CD14-positive monocyte (primary cell): ENCODE measurements at regions not wholly inside any gene's neighbourhood (a gene's known extent, or its start where the extent isn't known, plus 50 kb on each side); places are given as distances from the start of the nearest gene placed in this dataset.

Experiments
- DNase-seq, 3 donors: peaks; one replicate each; pipeline ENCODE4 v3.0.0-alpha.2; 2011 to 2022
- H2AFZ ChIP-seq: 2 replicates; pipeline ENCODE4 v1.6.0; 2012; ENCODE audit warnings: mild to moderate bottlenecking, low read depth, low read length, inconsistent platforms; ENCODE audit not compliant: insufficient read depth, poor library complexity, severe bottlenecking
- H3K27ac ChIP-seq, 2 donors: 1 replicate in 1 of 2; 2 replicates in 1 of 2; pipeline ENCODE4 v1.5.1; 2012 to 2013; ENCODE audit warnings: low read length in 2 of 2, control low read depth in 1 of 2, inconsistent platforms in 1 of 2, low read depth in 1 of 2, mild to moderate bottlenecking in 1 of 2
- H3K27me3 ChIP-seq, 2 donors: one replicate each; pipeline versions ENCODE4 v1.6.0 to v1.6.1; 2011 to 2013; ENCODE audit warnings: low read length in 2 of 2; ENCODE audit not compliant: control insufficient read depth in 2 of 2, insufficient read depth in 2 of 2
- H3K36me3 ChIP-seq, 2 donors: replicated peaks in 1 of 2; 1 replicate in 1 of 2; 2 replicates in 1 of 2; pipeline versions ENCODE4 v1.5.1 to v1.6.1; 2012 to 2013; ENCODE audit warnings: low read length in 2 of 2, control low read depth in 1 of 2, inconsistent platforms in 1 of 2, mild to moderate bottlenecking in 1 of 2; ENCODE audit not compliant: insufficient read depth in 2 of 2, control insufficient read depth in 1 of 2
- H3K4me1 ChIP-seq, 2 donors: 1 replicate in 1 of 2; 2 replicates in 1 of 2; pipeline versions ENCODE4 v1.5.1 to v1.6.1; 2012 to 2013; ENCODE audit warnings: low read length in 2 of 2, control low read depth in 1 of 2, inconsistent platforms in 1 of 2, mild to moderate bottlenecking in 1 of 2, moderate library complexity in 1 of 2; ENCODE audit not compliant: insufficient read depth in 2 of 2, control insufficient read depth in 1 of 2
- H3K4me2 ChIP-seq: replicated peaks from 2 replicates; pipeline ENCODE3; 2012; ENCODE audit warnings: low read length, moderate library complexity, mild to moderate bottlenecking; ENCODE audit not compliant: poor library complexity, severe bottlenecking; ENCODE audit errors: extremely low read depth
- H3K4me3 ChIP-seq, 3 experiments: fragments of 200-600 bp in 1 of 3; sonication (generic) in 1 of 3; replicated peaks in 1 of 3; 1 replicate in 2 of 3; 2 replicates in 1 of 3; pipeline ENCODE4 v1.5.1; 2011 to 2013; ENCODE audit warnings: low read length in 3 of 3, mild to moderate bottlenecking in 3 of 3, control low read depth in 2 of 3, low read depth in 2 of 3, inconsistent platforms in 1 of 3, moderate library complexity in 1 of 3
- H3K79me2 ChIP-seq: 2 replicates; pipeline ENCODE4 v1.6.0; 2012; ENCODE audit warnings: mild to moderate bottlenecking, control low read depth, inconsistent platforms, low read length, moderate library complexity; ENCODE audit not compliant: insufficient read depth
- H3K9ac ChIP-seq: 2 replicates; pipeline ENCODE4 v1.6.0; 2017; ENCODE audit warnings: low read length, mild to moderate bottlenecking; ENCODE audit not compliant: insufficient read depth, poor library complexity, severe bottlenecking
- H3K9me3 ChIP-seq, 2 donors: replicated peaks in 1 of 2; 1 replicate in 1 of 2; 2 replicates in 1 of 2; pipeline versions ENCODE4 v1.5.1 to v1.6.1; 2012 to 2013; ENCODE audit warnings: low read length in 2 of 2, control low read depth in 1 of 2; ENCODE audit not compliant: control insufficient read depth in 1 of 2, insufficient read depth in 1 of 2
- H4K20me1 ChIP-seq: 2 replicates; pipeline ENCODE4 v1.6.0; 2012; ENCODE audit warnings: mild to moderate bottlenecking, low read length, control low read depth, moderate library complexity; ENCODE audit not compliant: insufficient read depth
- H3K27ac Mint-ChIP-seq, 7 donors: one replicate each; pipeline ENCODE4 v1.8.0; 2020; ENCODE audit warnings: mild to moderate bottlenecking in 7 of 7, mixed read lengths in 7 of 7, moderate library complexity in 6 of 7, inconsistent platforms in 2 of 7
- H3K27me3 Mint-ChIP-seq, 3 donors: one replicate each; pipeline ENCODE4 v1.8.0; 2021 to 2022; ENCODE audit warnings: low read depth in 3 of 3, mild to moderate bottlenecking in 3 of 3, mixed read lengths in 3 of 3, moderate library complexity in 3 of 3, inconsistent platforms in 1 of 3
- H3K36me3 Mint-ChIP-seq, 2 donors: one replicate each; pipeline ENCODE4 v1.8.0; 2020; ENCODE audit warnings: mixed read lengths in 2 of 2, inconsistent platforms in 1 of 2, mild to moderate bottlenecking in 1 of 2
- H3K4me1 Mint-ChIP-seq: one replicate; pipeline ENCODE4 v1.8.0; 2020; ENCODE audit warnings: mild to moderate bottlenecking, mixed read lengths
- H3K4me3 Mint-ChIP-seq, 2 donors: one replicate each; pipeline ENCODE4 v1.8.0; 2020; ENCODE audit warnings: mild to moderate bottlenecking in 2 of 2, mixed read lengths in 2 of 2, moderate library complexity in 1 of 2
- H3K9me3 Mint-ChIP-seq, 7 donors: one replicate each; pipeline ENCODE4 v1.8.0; 2020 to 2022; ENCODE audit warnings: mixed read lengths in 7 of 7, mild to moderate bottlenecking in 6 of 7, moderate library complexity in 6 of 7, inconsistent platforms in 2 of 7
- CTCF ChIP-seq: fragments of 200-600 bp; IDR thresholded peaks from one replicate; pipeline ENCODE4 v1.8.0; 2022; ENCODE audit warnings: antibody characterized with exemption, mild to moderate bottlenecking
- WGBS: methylation state at CpG from one replicate; pipeline ENCODE4 v1.1.5; 2013; ENCODE audit warnings: missing lambda C conversion rate; ENCODE audit not compliant: insufficient coverage; 5-methylcytosine and 5-hydroxymethylcytosine counted together
- intact Hi-C, 2 donors: fragments of 100-400 bp; cut with micrococcal nuclease; formaldehyde crosslinking; loops; one replicate each; pipeline versions ENCODE4 v1.15.0 to v1.15.1; 2023

- H3K36me3 ChIP-seq: no peaks in the 10 kb centered on the region
- H4K20me1 ChIP-seq: no peaks in the 10 kb centered on the region
- WGBS: no CpG with 5 or more reads among the region's 2 CpGs
- peaks cover 0 to 4% (median 0%) of the 10 kb centered on the region in 7 donors for H3K9me3 Mint-ChIP-seq
- no peak overlapping the region for H3K4me3 ChIP-seq
- H3K27ac Mint-ChIP-seq: no peak overlapping the region
- TF ChIP-seq CTCF: no peak
- H3K4me2 ChIP-seq: no peak overlapping the region
- H3K4me3 Mint-ChIP-seq: no peak overlapping the region
- no peak overlapping the region for H2AFZ ChIP-seq
- H3K27me3 ChIP-seq: no peaks in the 10 kb centered on the region
- H3K27me3 Mint-ChIP-seq: peaks cover 0 to 2% (median 1%) of the 10 kb centered on the region in 3 donors
- no peak overlapping the region for H3K9ac ChIP-seq
- no peak for DNase-seq
- H3K27ac ChIP-seq: no peak overlapping the region
- intact Hi-C loops: no loop called here
- H3K79me2 ChIP-seq: no peaks in the 10 kb centered on the region
- no peaks in the 10 kb centered on the region for H3K36me3 Mint-ChIP-seq
- H3K4me1 ChIP-seq: no peaks in the 10 kb centered on the region
- no peaks in the 10 kb centered on the region for H3K9me3 ChIP-seq
- H3K4me1 Mint-ChIP-seq: no peaks in the 10 kb centered on the region
These were observed 93.8 kb upstream of the FHIT start for GRCh38 chr3:61345020-61345419.

GRCh38 chr3:61347981-61348380 is 96.7 kb upstream of the FHIT start:
- no peaks in the 10 kb centered on the region for H3K4me1 ChIP-seq
- H3K4me3 ChIP-seq: no peak overlapping the region
- intact Hi-C loops: no loop called here
- H2AFZ ChIP-seq: no peak overlapping the region
- no peak overlapping the region for H3K4me2 ChIP-seq
- H3K27ac ChIP-seq: no peak overlapping the region
- no peak for DNase-seq
- no peak overlapping the region for H3K9ac ChIP-seq
- H3K36me3 ChIP-seq: no peaks in the 10 kb centered on the region
- no peak for TF ChIP-seq CTCF
- no peaks in the 10 kb centered on the region for H3K9me3 ChIP-seq
- peaks cover 0 to 4% (median 0%) of the 10 kb centered on the region in 7 donors for H3K9me3 Mint-ChIP-seq
- H3K4me1 Mint-ChIP-seq: no peaks in the 10 kb centered on the region
- no peaks in the 10 kb centered on the region for H4K20me1 ChIP-seq
- no peaks in the 10 kb centered on the region for H3K79me2 ChIP-seq
- no peaks in the 10 kb centered on the region for H3K36me3 Mint-ChIP-seq
- H3K4me3 Mint-ChIP-seq: no peak overlapping the region
- no peaks in the 10 kb centered on the region for H3K27me3 ChIP-seq
- no peak overlapping the region for H3K27ac Mint-ChIP-seq
- H3K27me3 Mint-ChIP-seq: peaks cover 0 to 4% (median 2%) of the 10 kb centered on the region in 3 donors
